ENCODE measurements at regions not wholly inside any gene's neighbourhood (a gene's known extent, or its start where the extent isn't known, plus 50 kb on each side); places are given as distances from the start of the nearest gene placed in this dataset.

GRCh38 chr2:67927501-67927900 lies 135.3 kb downstream of the C1D start:
- TF ChIP-seq CTCF (conservative IDR thresholded peaks at IDR 0.05; ENCODE audit: low read depth, low read length): no peak
- H3K4me3 ChIP-seq (ENCODE audit: low read depth, low read length): no peak overlapping the region
- DNase-seq (ENCODE audit: low read depth): no peak

GRCh38 chr2:67930156-67930555 lies 132.6 kb downstream of the C1D start:
- H3K4me3 ChIP-seq (ENCODE audit: low read depth, low read length): no peak overlapping the region
- DNase-seq (ENCODE audit: low read depth): no peak
- TF ChIP-seq CTCF (conservative IDR thresholded peaks at IDR 0.05; ENCODE audit: low read depth, low read length): no peak

GRCh38 chr2:67936969-67937368 lies 125.8 kb downstream of the C1D start:
- no peak for TF ChIP-seq CTCF (conservative IDR thresholded peaks at IDR 0.05; ENCODE audit: low read depth, low read length)
- no peak for DNase-seq (ENCODE audit: low read depth)

GRCh38 chr2:67938053-67938452 lies 124.8 kb downstream of the C1D start:
- no peak for DNase-seq (ENCODE audit: low read depth)
- TF ChIP-seq CTCF (conservative IDR thresholded peaks at IDR 0.05; ENCODE audit: low read depth, low read length): no peak
- no peak overlapping the region for H3K4me3 ChIP-seq (ENCODE audit: low read depth, low read length)

More at GRCh38 chr2:67936969-67937368, 125.8 kb downstream of the C1D start:
- H3K4me3 ChIP-seq (ENCODE audit: low read depth, low read length): no peak overlapping the region

GRCh38 chr2:67945056-67945455 lies 117.7 kb downstream of the C1D start:
- no peak for TF ChIP-seq CTCF (conservative IDR thresholded peaks at IDR 0.05; ENCODE audit: low read depth, low read length)
- H3K4me3 ChIP-seq (ENCODE audit: low read depth, low read length): no peak overlapping the region

GRCh38 chr2:67945940-67946339 lies 116.9 kb downstream of the C1D start:
- DNase-seq (ENCODE audit: low read depth): no peak
- no peak for TF ChIP-seq CTCF (conservative IDR thresholded peaks at IDR 0.05; ENCODE audit: low read depth, low read length)
- no peak overlapping the region for H3K4me3 ChIP-seq (ENCODE audit: low read depth, low read length)

More at GRCh38 chr2:67945056-67945455, 117.7 kb downstream of the C1D start:
- no peak for DNase-seq (ENCODE audit: low read depth)

GRCh38 chr2:67948057-67948456 lies 114.7 kb downstream of the C1D start:
- H3K4me3 ChIP-seq (ENCODE audit: low read depth, low read length): no peak overlapping the region
- DNase-seq (ENCODE audit: low read depth): no peak
- TF ChIP-seq CTCF (conservative IDR thresholded peaks at IDR 0.05; ENCODE audit: low read depth, low read length): no peak
